D721Med (cell line): ENCODE measurements at regions not wholly inside any gene's neighbourhood (a gene's known extent, or its start where the extent isn't known, plus 50 kb on each side); places are given as distances from the start of the nearest gene placed in this dataset.

ENCODE experiments used
- DNase-seq: peaks from one replicate; pipeline ENCODE4 v3.0.0; 2011; ENCODE audit warnings: low spot score; ENCODE audit not compliant: insufficient read length
- FAIRE-seq: peaks from 2 replicates; lab custom pipeline; 2011; peaks lifted over from hg19 to GRCh38; lab: Jason Lieb, UNC
- TF ChIP-seq, protein P1 (sequence below): IDR thresholded peaks from 2 replicates; pipeline ENCODE4 v1.5.1; 2012; ENCODE audit warnings: mild to moderate bottlenecking, control low read depth; ENCODE audit not compliant: insufficient read depth; ENCODE audit errors: missing control alignments

DNA sequence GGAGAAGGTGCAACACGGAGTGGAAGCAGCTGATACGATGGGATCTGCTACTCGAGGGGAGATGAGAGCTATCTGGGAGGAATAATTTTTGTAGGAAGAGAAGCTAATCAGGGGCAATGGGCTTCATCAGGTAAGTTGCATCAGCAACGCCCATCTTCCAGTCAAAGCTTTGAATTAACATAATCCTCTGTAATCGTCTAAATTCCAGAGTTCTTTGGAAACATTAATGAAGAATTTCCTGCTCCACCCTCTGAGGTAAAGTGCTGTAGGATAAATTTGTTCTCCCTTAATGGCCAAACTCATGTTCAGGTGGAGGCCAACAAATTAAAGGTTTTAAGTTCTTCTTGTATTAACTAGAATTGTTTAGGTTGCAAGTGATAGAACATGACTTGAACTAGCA is 94.0 kb upstream of the KAZN start:
- FAIRE-seq (no peak), DNase-seq (no peak)
- TF ChIP-seq, protein P1, sequence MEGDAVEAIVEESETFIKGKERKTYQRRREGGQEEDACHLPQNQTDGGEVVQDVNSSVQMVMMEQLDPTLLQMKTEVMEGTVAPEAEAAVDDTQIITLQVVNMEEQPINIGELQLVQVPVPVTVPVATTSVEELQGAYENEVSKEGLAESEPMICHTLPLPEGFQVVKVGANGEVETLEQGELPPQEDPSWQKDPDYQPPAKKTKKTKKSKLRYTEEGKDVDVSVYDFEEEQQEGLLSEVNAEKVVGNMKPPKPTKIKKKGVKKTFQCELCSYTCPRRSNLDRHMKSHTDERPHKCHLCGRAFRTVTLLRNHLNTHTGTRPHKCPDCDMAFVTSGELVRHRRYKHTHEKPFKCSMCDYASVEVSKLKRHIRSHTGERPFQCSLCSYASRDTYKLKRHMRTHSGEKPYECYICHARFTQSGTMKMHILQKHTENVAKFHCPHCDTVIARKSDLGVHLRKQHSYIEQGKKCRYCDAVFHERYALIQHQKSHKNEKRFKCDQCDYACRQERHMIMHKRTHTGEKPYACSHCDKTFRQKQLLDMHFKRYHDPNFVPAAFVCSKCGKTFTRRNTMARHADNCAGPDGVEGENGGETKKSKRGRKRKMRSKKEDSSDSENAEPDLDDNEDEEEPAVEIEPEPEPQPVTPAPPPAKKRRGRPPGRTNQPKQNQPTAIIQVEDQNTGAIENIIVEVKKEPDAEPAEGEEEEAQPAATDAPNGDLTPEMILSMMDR: no peak

DNA sequence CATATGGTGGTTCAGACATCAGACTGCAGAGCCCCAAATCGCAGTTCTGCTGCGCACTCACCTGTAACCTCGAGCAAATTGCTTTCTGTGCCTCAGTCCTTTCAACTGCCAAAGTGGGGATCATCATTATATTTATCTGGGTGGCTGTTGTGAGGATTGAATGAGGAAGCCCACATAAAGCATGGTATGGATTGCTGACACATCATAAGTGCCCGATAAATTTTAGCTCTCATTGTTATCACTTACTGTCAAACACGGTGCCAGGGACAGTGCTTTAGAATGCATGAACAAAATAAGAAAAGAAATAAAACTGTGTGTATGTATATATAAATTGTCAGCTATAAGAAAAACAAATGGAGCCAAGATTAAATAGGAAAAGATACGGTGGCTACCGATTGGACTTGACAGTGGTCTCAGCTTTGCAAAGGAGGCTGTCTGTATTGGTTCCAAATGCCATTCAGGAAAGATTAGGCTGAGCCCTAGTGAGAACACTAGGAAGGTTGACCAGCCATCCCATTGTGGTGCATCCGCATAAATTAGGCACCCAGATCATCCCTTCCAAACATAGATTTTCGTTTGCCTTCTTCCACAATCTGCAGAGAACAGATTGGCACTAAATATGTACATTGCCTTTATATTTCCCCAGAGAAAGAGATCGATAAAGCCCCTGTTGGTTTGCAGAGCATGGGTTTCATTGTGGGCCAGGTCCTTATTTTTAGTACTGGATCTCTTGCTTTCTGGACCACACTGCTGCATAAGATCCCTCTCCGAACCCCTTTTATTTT is 91.8 kb upstream of the KAZN start:
- FAIRE-seq: no peak
- TF ChIP-seq, protein P1: no peak

DNA sequence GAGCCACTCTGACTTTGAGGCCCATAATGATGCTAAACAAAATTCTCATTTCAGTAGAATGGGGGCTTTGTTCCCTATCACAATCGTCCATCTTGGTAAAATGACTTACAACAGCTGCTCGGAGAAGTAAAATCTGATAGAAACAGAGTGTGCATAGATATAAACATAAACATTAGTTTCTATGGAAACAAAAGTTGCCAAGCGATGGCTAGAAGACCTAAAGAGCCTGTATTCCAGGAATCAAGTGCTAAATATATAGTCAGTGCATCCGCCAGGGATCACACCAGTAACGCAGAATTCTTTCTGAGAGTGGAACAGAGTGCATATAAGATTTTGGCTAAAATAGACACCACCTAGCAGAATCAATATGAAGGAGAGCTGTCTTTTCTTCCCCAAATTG is 91.2 kb upstream of the KAZN start:
- no peak for FAIRE-seq
- TF ChIP-seq, protein P1: no peak
- DNase-seq: no peak

More for the DNA sequence above, 91.8 kb upstream of the KAZN start:
- no peak for DNase-seq

DNA sequence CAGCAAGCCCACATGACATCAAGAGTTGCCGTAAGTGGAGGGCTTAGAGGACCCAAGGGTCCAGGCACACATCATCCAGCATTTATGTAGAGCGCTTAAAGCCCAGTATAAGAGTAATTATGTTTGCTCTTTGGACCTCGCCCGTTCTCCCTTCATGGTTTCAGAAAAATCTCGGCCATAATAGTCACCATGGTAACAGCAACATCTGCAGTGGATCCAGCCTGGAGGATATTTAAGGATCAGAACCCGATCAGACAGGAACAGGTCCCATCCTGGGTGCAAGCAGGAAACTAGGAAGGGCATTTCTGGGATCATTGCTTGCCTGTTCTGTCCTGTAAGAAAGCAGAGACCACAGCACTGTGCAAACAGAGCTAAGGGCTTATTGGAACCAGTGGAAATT is 89.9 kb upstream of the KAZN start:
- TF ChIP-seq, protein P1: no peak
- DNase-seq (no peak), FAIRE-seq (no peak)

DNA sequence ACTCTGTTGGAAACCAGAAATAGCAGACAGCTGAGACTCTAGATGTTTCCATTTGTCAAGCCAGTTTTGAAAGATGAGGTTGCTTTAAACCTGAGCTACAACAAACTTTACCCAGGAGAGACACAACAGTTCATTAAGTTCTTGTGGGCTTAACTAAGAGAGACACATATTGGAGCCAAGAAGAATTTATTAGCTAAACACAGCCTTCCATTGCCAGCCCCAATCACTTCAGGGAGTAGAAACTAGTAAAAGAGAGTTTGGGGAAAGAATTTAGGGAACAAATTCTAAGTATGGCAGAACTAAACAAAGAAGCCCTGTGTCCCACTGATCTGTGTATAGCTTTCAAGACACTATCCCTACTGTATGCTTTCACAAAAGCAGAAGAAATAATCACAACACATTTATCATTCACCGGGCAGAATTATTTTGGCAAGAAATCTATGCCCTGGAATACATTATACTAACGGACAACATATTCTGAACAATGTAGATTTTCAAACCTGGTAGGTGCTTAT is 87.3 kb upstream of the KAZN start:
- TF ChIP-seq, protein P1: no peak
- no peak for FAIRE-seq
- DNase-seq: no peak

DNA sequence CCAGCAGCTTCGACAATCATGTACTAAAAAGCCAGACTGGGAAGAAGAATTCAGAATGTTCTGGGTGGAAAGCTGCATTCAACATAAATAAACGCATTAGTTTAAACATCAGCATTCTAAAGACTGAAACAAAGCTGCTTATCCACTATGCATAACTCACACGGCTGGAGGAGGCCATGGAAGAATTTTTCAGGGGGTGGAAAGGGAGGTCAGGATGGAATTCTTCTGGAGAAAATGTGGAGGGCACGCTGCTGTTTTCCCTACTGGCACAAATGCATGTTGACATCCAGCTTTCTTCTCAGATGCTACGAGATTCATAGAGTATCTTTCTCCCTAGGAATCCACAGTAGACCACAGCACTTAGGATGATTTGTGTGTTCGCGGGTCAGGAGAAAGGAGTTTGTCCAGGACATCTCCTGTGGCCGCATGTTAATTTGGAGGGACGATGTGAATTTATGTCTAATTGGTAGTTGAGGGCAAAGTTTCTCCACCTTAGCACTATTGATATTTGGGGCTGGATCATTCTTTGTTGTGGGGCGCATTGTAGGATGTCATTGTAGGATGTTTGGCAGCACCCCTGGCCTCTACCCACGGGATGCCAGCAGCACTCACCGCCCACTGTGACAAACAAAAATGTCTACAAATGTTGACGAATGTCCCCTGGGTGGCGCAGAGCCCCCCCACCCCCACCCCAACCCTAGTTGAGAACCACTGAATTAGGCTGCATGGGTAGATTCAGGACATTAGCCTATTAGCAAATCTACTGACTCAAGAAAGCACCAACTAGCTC is 86.5 kb upstream of the KAZN start:
- FAIRE-seq (no peak), DNase-seq (no peak)
- TF ChIP-seq, protein P1: no peak

DNA sequence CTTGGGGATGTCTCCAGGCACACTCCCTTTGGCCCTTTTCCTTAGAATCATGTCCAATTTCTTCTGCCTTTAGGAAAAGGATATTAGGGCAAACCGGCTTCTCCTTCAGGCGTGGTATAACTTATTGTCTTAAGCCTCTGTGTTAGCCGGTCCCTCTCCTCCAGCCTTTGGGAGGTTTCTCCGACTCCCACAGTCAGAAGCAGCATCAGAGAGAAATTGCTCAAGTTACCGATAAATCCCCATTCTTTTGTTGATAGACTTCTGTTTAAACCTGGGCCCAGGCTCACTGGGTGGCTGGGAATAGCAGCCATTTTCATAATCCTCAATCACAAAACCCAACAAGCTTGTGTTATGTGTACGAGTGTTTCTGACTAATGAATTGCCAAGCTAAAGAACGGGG is 85.4 kb upstream of the KAZN start:
- no peak for FAIRE-seq

More for the DNA sequence above, 85.4 kb upstream of the KAZN start:
- TF ChIP-seq, protein P1: no peak
- no peak for DNase-seq
